ENCODE measurements at regions not wholly inside any gene's neighbourhood (a gene's known extent, or its start where the extent isn't known, plus 50 kb on each side); places are given as distances from the start of the nearest gene placed in this dataset.
"Not testable (repeated sequence)": the region's sequence is repeated elsewhere in the genome, so short reads cannot be mapped to it uniquely, and the experiment has no call there.

GRCh38 chr2:2896643-2897042 lies 481.0 kb downstream of the EIPR1 start:
- Histone ChIP-seq H3K36me3 (no peaks in the 10 kb centered on the region), H3K4me1 (ENCODE audit: insufficient read depth) (no peaks in the 10 kb centered on the region), H3K4me3 (no peak overlapping the region), H3K27ac (no peak overlapping the region), H3K9me3 (no peaks in the 10 kb centered on the region), H3K27me3 (no peaks in the 10 kb centered on the region)
- intact Hi-C loops (cut with DNase I): loop anchor here in 1 of 4 donors (5.0 kb wide), 1 partner anchor 1241 kb away; no protein-coding TSS in a partner anchor
- no peak for TF ChIP-seq POLR2A (IDR thresholded peaks at IDR 0.05)
- TF ChIP-seq EP300 (IDR thresholded peaks at IDR 0.05): no peak
- TF ChIP-seq, protein P1, sequence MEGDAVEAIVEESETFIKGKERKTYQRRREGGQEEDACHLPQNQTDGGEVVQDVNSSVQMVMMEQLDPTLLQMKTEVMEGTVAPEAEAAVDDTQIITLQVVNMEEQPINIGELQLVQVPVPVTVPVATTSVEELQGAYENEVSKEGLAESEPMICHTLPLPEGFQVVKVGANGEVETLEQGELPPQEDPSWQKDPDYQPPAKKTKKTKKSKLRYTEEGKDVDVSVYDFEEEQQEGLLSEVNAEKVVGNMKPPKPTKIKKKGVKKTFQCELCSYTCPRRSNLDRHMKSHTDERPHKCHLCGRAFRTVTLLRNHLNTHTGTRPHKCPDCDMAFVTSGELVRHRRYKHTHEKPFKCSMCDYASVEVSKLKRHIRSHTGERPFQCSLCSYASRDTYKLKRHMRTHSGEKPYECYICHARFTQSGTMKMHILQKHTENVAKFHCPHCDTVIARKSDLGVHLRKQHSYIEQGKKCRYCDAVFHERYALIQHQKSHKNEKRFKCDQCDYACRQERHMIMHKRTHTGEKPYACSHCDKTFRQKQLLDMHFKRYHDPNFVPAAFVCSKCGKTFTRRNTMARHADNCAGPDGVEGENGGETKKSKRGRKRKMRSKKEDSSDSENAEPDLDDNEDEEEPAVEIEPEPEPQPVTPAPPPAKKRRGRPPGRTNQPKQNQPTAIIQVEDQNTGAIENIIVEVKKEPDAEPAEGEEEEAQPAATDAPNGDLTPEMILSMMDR (IDR thresholded peaks at IDR 0.05): no peak
- no peak for DNase-seq
- 75 to 80% (median 78%) methylated on average over 7 of the region's 7 CpGs for WGBS, 3 donors

GRCh38 chr2:2896011-2896410 lies 481.6 kb downstream of the EIPR1 start:
- no peak for DNase-seq
- WGBS, 3 donors: 82 to 84% (median 84%) methylated on average over 5 of the region's 5 CpGs
- intact Hi-C loops (cut with DNase I): loop anchor here in 1 of 4 donors (5.0 kb wide), 1 partner anchor 1241 kb away; no protein-coding TSS in a partner anchor
- H3K36me3 ChIP-seq: no peaks in the 10 kb centered on the region
- no peaks in the 10 kb centered on the region for H3K4me1 ChIP-seq (ENCODE audit: insufficient read depth)
- no peak overlapping the region for H3K27ac ChIP-seq
- no peaks in the 10 kb centered on the region for H3K27me3 ChIP-seq
- TF ChIP-seq, protein P1 (IDR thresholded peaks at IDR 0.05): no peak
- TF ChIP-seq POLR2A (IDR thresholded peaks at IDR 0.05) (no peak), EP300 (IDR thresholded peaks at IDR 0.05) (no peak)
- H3K9me3 ChIP-seq: no peaks in the 10 kb centered on the region
- no peak overlapping the region for H3K4me3 ChIP-seq

GRCh38 chr2:2894011-2894410 lies 483.6 kb downstream of the EIPR1 start:
- H3K27me3 ChIP-seq; DNase-seq; H3K36me3 ChIP-seq; H3K9me3 ChIP-seq; intact Hi-C loops (cut with DNase I); H3K27ac ChIP-seq; H3K4me3 ChIP-seq; H3K4me1 ChIP-seq (ENCODE audit: insufficient read depth): not testable (repeated sequence)
- 87% methylated on average over 19 of the region's 19 CpGs for WGBS, 3 donors

- H3K4me1 ChIP-seq (ENCODE audit: insufficient read depth): no peaks in the 10 kb centered on the region
- no peak for TF ChIP-seq POLR2A (IDR thresholded peaks at IDR 0.05)
- TF ChIP-seq, protein P1 (IDR thresholded peaks at IDR 0.05): no peak
- no peak for TF ChIP-seq EP300 (IDR thresholded peaks at IDR 0.05)
- no peaks in the 10 kb centered on the region for H3K36me3 ChIP-seq
- no peaks in the 10 kb centered on the region for H3K27me3 ChIP-seq
- WGBS, 3 donors: 87 to 95% (median 90%) methylated on average over 7 of the region's 7 CpGs
- intact Hi-C loops (cut with DNase I): no loop called here
- no peaks in the 10 kb centered on the region for H3K9me3 ChIP-seq
- no peak overlapping the region for H3K4me3 ChIP-seq
- no peak for DNase-seq
- H3K27ac ChIP-seq: no peak overlapping the region
These were observed 484.7 kb downstream of the EIPR1 start for GRCh38 chr2:2892892-2893291.

- Histone ChIP-seq H3K4me1 (ENCODE audit: insufficient read depth) (no peaks in the 10 kb centered on the region), H3K27ac (no peak overlapping the region), H3K4me3 (no peak overlapping the region), H3K36me3 (no peaks in the 10 kb centered on the region), H3K9me3 (no peaks in the 10 kb centered on the region), H3K27me3 (no peaks in the 10 kb centered on the region)
- TF ChIP-seq, protein P1 (IDR thresholded peaks at IDR 0.05): no peak
- TF ChIP-seq POLR2A (IDR thresholded peaks at IDR 0.05) (no peak), EP300 (IDR thresholded peaks at IDR 0.05) (no peak)
- DNase-seq: no peak
- intact Hi-C loops (cut with DNase I): no loop called here
- 66 to 77% (median 67%) methylated on average over 10 of the region's 10 CpGs for WGBS, 3 donors
These were observed 485.2 kb downstream of the EIPR1 start for GRCh38 chr2:2892378-2892777.
